Heart left ventricle (tissue), 16 donors: ENCODE measurements at regions not wholly inside any gene's neighbourhood (a gene's known extent, or its start where the extent isn't known, plus 50 kb on each side); places are given as distances from the start of the nearest gene placed in this dataset.

Source experiments
- ATAC-seq, 4 donors: fragments of 200-7000 bp; cut with Tn5 transposase; one replicate each; pipeline ENCODE4 v1.9.1; 2020 to 2022; ENCODE audit warnings: moderate library complexity in 4 of 4, mild to moderate bottlenecking in 3 of 4, moderate number of reproducible peaks in 1 of 4
- DNase-seq, 5 donors: peaks; one replicate each; pipeline ENCODE4 v3.0.0-alpha.2; 2020
- H3K27ac ChIP-seq, 12 donors: fragments of 200-600 bp; sonication (generic) in 4 of 12; one replicate each; pipeline versions ENCODE4 v1.5.0 to v1.8.0; 2016 to 2022; ENCODE audit warnings: mild to moderate bottlenecking in 2 of 12
- H3K27me3 ChIP-seq, 9 donors: fragments of 200-600 bp; sonication (generic) in 2 of 9; one replicate each; pipeline versions ENCODE4 v1.5.1 to v1.8.0; 2016 to 2022; ENCODE audit warnings: mild to moderate bottlenecking in 3 of 9
- H3K36me3 ChIP-seq, 9 donors: fragments of 200-600 bp; sonication (generic) in 2 of 9; one replicate each; pipeline versions ENCODE4 v1.5.0 to v1.8.0; 2018 to 2022; ENCODE audit warnings: mild to moderate bottlenecking in 2 of 9
- H3K4me1 ChIP-seq, 12 donors: fragments of 200-600 bp; sonication (generic) in 4 of 12; one replicate each; pipeline versions ENCODE4 v1.5.0 to v1.8.0; 2016 to 2022; ENCODE audit warnings: mild to moderate bottlenecking in 3 of 12
- H3K4me3 ChIP-seq, 12 donors: fragments of 200-600 bp; sonication (generic) in 4 of 12; one replicate each; pipeline versions ENCODE4 v1.5.0 to v1.8.0; 2017 to 2022; ENCODE audit warnings: mild to moderate bottlenecking in 9 of 12, moderate library complexity in 4 of 12
- H3K9me3 ChIP-seq, 12 donors: fragments of 200-600 bp; sonication (generic) in 4 of 12; one replicate each; pipeline versions ENCODE4 v1.5.0 to v1.8.0; 2016 to 2022; ENCODE audit warnings: mild to moderate bottlenecking in 1 of 12
- CTCF ChIP-seq, 12 donors: fragments of 200-600 bp; sonication (generic) in 4 of 12; IDR thresholded peaks; one replicate each; pipeline versions ENCODE4 v1.5.0 to v1.8.0; 2018 to 2022; ENCODE audit warnings: antibody characterized with exemption in 12 of 12, mild to moderate bottlenecking in 5 of 12
- POLR2A ChIP-seq, 2 donors: fragments of 450-650 bp; IDR thresholded peaks; one replicate each; pipeline ENCODE4 v1.6.1; 2017; ENCODE audit warnings: antibody characterized with exemption in 2 of 2, mild to moderate bottlenecking in 2 of 2, moderate library complexity in 2 of 2
- WGBS, 4 donors: extraction: QIAGEN DNeasy Blood & Tissue Kit in 2 of 4; methylation state at CpG; one replicate each; pipeline versions ENCODE4 v1.1.5 to v1.1.7; 2013 to 2018; 5-methylcytosine and 5-hydroxymethylcytosine counted together
- intact Hi-C, 10 donors: fragments of 100-400 bp; cut with DNase I; formaldehyde crosslinking; loops; one replicate each; pipeline versions ENCODE4 v1.11.1 to v1.14.2; 2022
- donor health status: ischemic (EF 13 %, LVEDD 7.1; RV severe dilation, severe dysfunction).
- donor health status: healthy with polysubstance abuse.
- donor health status: DM: no; HTN: yes; CAD: no.
- donor health status: DM: no; HTN: no; CAD: no.
- donor health status: ischemic (EF 25% LVEDD 6.9; RV normal size, moderate dysfunction).
- donor health status: ischemic (EF 25% LVEDD 5.7; RV mildly dilated, moderate dysfunction).
- donor health status: healthy.
- donor health status: DM: yes; HTN: yes; CAD: no.
- donor health status: ischemic (EF 35%, LVEDD 5.7; RV mildly dilated, moderate dysfunction).
- donor health status: nonischemic (EF 11% LVEDD 7.7; RV severe dilation, severe dysfunction).
- donor health status: DM: yes; HTN: yes; CAD: no.
- donor health status: PGD.
- donor health status: ischemic (EF 29% LVEDD 5.4; RV normal size, mild dysfunction).
- donor health status: nonischemic (EF 23%, LVEDD 6.1; RV moderate dilation, normal function).

- no peaks in the 10 kb centered on the region for H3K36me3 ChIP-seq
- DNase-seq: no peak
- intact Hi-C loops: no loop called here
- no peaks in the 10 kb centered on the region for H3K9me3 ChIP-seq
- no peaks in the 10 kb centered on the region for H3K4me1 ChIP-seq
- 85 to 91% (median 87%) methylated on average over 2 of the region's 2 CpGs for WGBS, 4 donors
- no peak for ATAC-seq
- H3K27me3 ChIP-seq: no peaks in the 10 kb centered on the region
- TF ChIP-seq POLR2A (IDR thresholded peaks at IDR 0.05) (no peak), CTCF (IDR thresholded peaks at IDR 0.05) (no peak)
- no peak overlapping the region for H3K27ac ChIP-seq
- H3K4me3 ChIP-seq: no peak overlapping the region
Measured at GRCh38 chr11:41878095-41878494, 418.6 kb upstream of the LRRC4C start.

- no peaks in the 10 kb centered on the region for H3K4me1 ChIP-seq
- H3K27me3 ChIP-seq: no peaks in the 10 kb centered on the region
- no peak overlapping the region for H3K27ac ChIP-seq
- H3K36me3 ChIP-seq: no peaks in the 10 kb centered on the region
- no peaks in the 10 kb centered on the region for H3K9me3 ChIP-seq
- ATAC-seq (no peak), DNase-seq (no peak)
- H3K4me3 ChIP-seq: no peak overlapping the region
- no peak for TF ChIP-seq CTCF (IDR thresholded peaks at IDR 0.05)
- TF ChIP-seq POLR2A (IDR thresholded peaks at IDR 0.05): no peak
- intact Hi-C loops: no loop called here
Measured at GRCh38 chr11:41879214-41879613, 419.8 kb upstream of the LRRC4C start.

- ATAC-seq (no peak), DNase-seq (no peak)
- TF ChIP-seq CTCF (IDR thresholded peaks at IDR 0.05) (no peak), POLR2A (IDR thresholded peaks at IDR 0.05) (no peak)
- intact Hi-C loops: no loop called here
- Histone ChIP-seq H3K4me3 (no peak overlapping the region), H3K4me1 (no peaks in the 10 kb centered on the region), H3K9me3 (no peaks in the 10 kb centered on the region), H3K27ac (no peak overlapping the region), H3K27me3 (no peaks in the 10 kb centered on the region), H3K36me3 (no peaks in the 10 kb centered on the region)
Measured at GRCh38 chr11:41895081-41895480, 435.6 kb upstream of the LRRC4C start.

GRCh38 chr11:41897991-41898390, 438.5 kb upstream of the LRRC4C start:
- WGBS, 4 donors: 39 to 50% (median 43%) methylated on average over 2 of the region's 2 CpGs

More at GRCh38 chr11:41897991-41898390, 438.5 kb upstream of the LRRC4C start:
- Histone ChIP-seq H3K27ac (no peak overlapping the region), H3K4me3 (no peak overlapping the region), H3K9me3 (no peaks in the 10 kb centered on the region), H3K4me1 (no peaks in the 10 kb centered on the region), H3K36me3 (no peaks in the 10 kb centered on the region), H3K27me3 (no peaks in the 10 kb centered on the region)
- no peak for TF ChIP-seq POLR2A (IDR thresholded peaks at IDR 0.05)
- no peak for TF ChIP-seq CTCF (IDR thresholded peaks at IDR 0.05)
- intact Hi-C loops: no loop called here
- DNase-seq (no peak), ATAC-seq (no peak)
